ENCODE measurements at regions not wholly inside any gene's neighbourhood (a gene's known extent, or its start where the extent isn't known, plus 50 kb on each side); places are given as distances from the start of the nearest gene placed in this dataset.

- Mint-ChIP-seq H3K27me3 (peaks cover 2% of the 10 kb centered on the region), H3K4me3 (no peak overlapping the region), H3K4me1 (no peaks in the 10 kb centered on the region), H3K36me3 (no peaks in the 10 kb centered on the region), H3K27ac (no peak overlapping the region), H3K9me3 (no peaks in the 10 kb centered on the region)
These were observed 91.5 kb downstream of the RIN2 start for GRCh38 chr20:19849341-19850197.

- Mint-ChIP-seq H3K27me3 (peaks cover 2% of the 10 kb centered on the region), H3K4me1 (no peaks in the 10 kb centered on the region), H3K27ac (no peak overlapping the region), H3K9me3 (no peaks in the 10 kb centered on the region), H3K4me3 (no peak overlapping the region), H3K36me3 (no peaks in the 10 kb centered on the region)
These were observed 92.1 kb downstream of the RIN2 start for GRCh38 chr20:19850198-19850533.

DNA sequence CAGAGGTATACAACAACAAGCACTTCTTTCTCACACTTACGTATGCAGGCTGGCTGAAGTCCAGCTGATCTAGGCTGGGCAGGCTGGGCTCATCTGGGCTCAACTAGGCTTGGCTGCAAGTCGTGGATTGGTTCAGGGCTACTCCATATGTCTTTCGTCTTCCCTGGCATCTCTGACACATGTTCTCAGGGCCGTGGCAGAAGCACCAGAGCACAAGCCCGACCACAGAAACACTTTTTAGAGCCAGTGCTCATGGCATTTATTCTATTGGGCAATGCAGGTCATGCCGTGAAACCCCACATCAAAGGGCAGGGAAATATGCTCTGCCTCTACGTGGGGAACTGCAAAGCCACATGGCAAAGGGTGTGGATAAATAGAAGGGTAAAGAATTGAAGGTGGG is 93.8 kb downstream of the RIN2 start:
- Mint-ChIP-seq H3K4me3 (no peak overlapping the region), H3K27me3 (peaks cover 2% of the 10 kb centered on the region), H3K4me1 (no peaks in the 10 kb centered on the region), H3K9me3 (no peaks in the 10 kb centered on the region), H3K36me3 (no peaks in the 10 kb centered on the region), H3K27ac (no peak overlapping the region)

DNA sequence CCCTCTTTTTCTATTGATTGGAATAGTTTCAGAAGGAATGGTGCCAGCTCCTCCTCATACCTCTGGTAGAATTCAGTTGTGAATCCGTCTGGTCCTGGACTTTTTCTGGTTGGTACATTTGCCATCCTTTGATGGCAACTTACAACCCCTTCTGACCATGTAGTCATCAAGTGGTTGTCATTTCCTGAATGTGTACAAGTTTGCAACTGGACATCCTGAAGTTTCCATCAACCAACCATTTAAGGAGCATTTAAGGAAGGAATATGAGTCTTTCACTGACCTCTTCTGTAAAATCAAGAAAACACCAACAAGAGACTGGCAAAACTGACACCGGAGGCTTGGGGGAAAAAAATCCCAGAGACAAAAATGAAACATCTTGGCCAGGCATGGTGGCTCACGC is 97.4 kb downstream of the RIN2 start:
- peaks cover 4% of the 10 kb centered on the region for H3K9me3 Mint-ChIP-seq
- no peaks in the 10 kb centered on the region for H3K36me3 Mint-ChIP-seq
- no peaks in the 10 kb centered on the region for H3K4me1 Mint-ChIP-seq
- no peak overlapping the region for H3K4me3 Mint-ChIP-seq
- peaks cover 2% of the 10 kb centered on the region for H3K27me3 Mint-ChIP-seq
- no peak overlapping the region for H3K27ac Mint-ChIP-seq

GRCh38 chr20:19858466-19859371 is 100.7 kb downstream of the RIN2 start:
- H3K4me1 Mint-ChIP-seq, result no peaks in the 10 kb centered on the region
- H3K27ac Mint-ChIP-seq, result no peak overlapping the region
- H3K9me3 Mint-ChIP-seq, result peaks cover 8% of the 10 kb centered on the region
- H3K27me3 Mint-ChIP-seq, result peaks cover 3% of the 10 kb centered on the region
- H3K36me3 Mint-ChIP-seq, result no peaks in the 10 kb centered on the region
- no peak overlapping the region for H3K4me3 Mint-ChIP-seq

- Mint-ChIP-seq H3K4me1 (no peaks in the 10 kb centered on the region), H3K9me3 (peaks cover 8% of the 10 kb centered on the region), H3K27ac (no peak overlapping the region), H3K27me3 (peaks cover 3% of the 10 kb centered on the region), H3K4me3 (no peak overlapping the region), H3K36me3 (no peaks in the 10 kb centered on the region)
These were observed 101.4 kb downstream of the RIN2 start for GRCh38 chr20:19859444-19859843.

DNA sequence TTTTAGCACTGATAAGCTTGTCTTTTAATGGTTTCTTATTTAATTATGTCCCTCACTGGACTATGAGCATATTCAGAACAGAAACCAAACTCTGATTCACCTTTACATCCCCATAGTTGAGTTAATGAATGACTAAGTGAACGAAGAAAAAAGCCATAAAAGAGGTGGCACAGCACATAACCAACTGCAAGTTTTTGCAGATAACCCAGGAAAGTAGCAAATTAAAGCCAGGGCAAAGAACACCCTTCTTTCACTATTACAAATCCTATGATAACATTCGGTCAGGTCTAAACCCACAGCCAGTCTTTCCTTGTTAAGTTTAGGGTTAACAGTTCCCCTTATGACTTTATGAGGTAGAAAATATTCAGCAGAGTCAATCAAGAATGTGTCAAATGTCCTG is 102.7 kb downstream of the RIN2 start:
- Mint-ChIP-seq H3K4me3 (no peak overlapping the region), H3K9me3 (peaks cover 8% of the 10 kb centered on the region), H3K27me3 (peaks cover 3% of the 10 kb centered on the region), H3K4me1 (no peaks in the 10 kb centered on the region), H3K27ac (no peak overlapping the region), H3K36me3 (no peaks in the 10 kb centered on the region)

GRCh38 chr20:19861147-19861759 is 103.2 kb downstream of the RIN2 start:
- Mint-ChIP-seq H3K27me3 (peaks cover 3% of the 10 kb centered on the region), H3K4me3 (no peak overlapping the region), H3K27ac (no peak overlapping the region), H3K36me3 (no peaks in the 10 kb centered on the region), H3K9me3 (peaks cover 8% of the 10 kb centered on the region), H3K4me1 (no peaks in the 10 kb centered on the region)

DNA sequence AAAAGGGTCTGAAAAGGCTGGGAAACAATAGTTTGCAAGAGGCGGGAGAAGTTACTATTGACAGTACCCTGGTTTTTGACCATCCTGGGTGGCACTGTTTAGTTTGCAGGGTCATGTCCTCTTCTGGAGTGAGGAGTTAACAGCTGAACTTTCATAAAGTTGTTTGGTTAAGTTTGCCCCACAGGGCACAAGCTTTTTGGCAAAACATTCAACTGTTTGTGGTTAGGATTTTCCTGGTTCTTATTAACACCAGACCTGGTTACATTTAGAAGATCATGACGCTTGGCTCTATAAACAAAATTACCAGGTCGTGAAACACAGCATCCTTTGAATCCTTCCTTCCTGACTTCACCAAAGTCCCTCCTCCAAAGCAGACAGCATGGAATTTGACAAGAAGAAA is 106.1 kb downstream of the RIN2 start:
- no peaks in the 10 kb centered on the region for H3K36me3 Mint-ChIP-seq
- no peak overlapping the region for H3K27ac Mint-ChIP-seq
- H3K9me3 Mint-ChIP-seq, result peaks cover 4% of the 10 kb centered on the region
- no peaks in the 10 kb centered on the region for H3K4me1 Mint-ChIP-seq
- H3K27me3 Mint-ChIP-seq, result peaks cover 1% of the 10 kb centered on the region
- no peak overlapping the region for H3K4me3 Mint-ChIP-seq

- Mint-ChIP-seq H3K4me3 (no peak overlapping the region), H3K4me1 (no peaks in the 10 kb centered on the region), H3K36me3 (no peaks in the 10 kb centered on the region), H3K9me3 (peaks cover 4% of the 10 kb centered on the region), H3K27ac (no peak overlapping the region), H3K27me3 (peaks cover 1% of the 10 kb centered on the region)
These were observed 108.0 kb downstream of the RIN2 start for GRCh38 chr20:19866070-19866469.

- no peaks in the 10 kb centered on the region for H3K36me3 Mint-ChIP-seq
- H3K9me3 Mint-ChIP-seq, result peaks cover 4% of the 10 kb centered on the region
- H3K4me3 Mint-ChIP-seq, result no peak overlapping the region
- H3K27me3 Mint-ChIP-seq, result no peaks in the 10 kb centered on the region
- no peaks in the 10 kb centered on the region for H3K4me1 Mint-ChIP-seq
- no peak overlapping the region for H3K27ac Mint-ChIP-seq
These were observed 109.0 kb downstream of the RIN2 start for GRCh38 chr20:19867074-19867473.

- Mint-ChIP-seq H3K4me1 (no peaks in the 10 kb centered on the region), H3K36me3 (no peaks in the 10 kb centered on the region), H3K9me3 (peaks cover 4% of the 10 kb centered on the region), H3K27ac (no peak overlapping the region), H3K27me3 (no peaks in the 10 kb centered on the region), H3K4me3 (no peak overlapping the region)
These were observed 109.9 kb downstream of the RIN2 start for GRCh38 chr20:19867940-19868371.

DNA sequence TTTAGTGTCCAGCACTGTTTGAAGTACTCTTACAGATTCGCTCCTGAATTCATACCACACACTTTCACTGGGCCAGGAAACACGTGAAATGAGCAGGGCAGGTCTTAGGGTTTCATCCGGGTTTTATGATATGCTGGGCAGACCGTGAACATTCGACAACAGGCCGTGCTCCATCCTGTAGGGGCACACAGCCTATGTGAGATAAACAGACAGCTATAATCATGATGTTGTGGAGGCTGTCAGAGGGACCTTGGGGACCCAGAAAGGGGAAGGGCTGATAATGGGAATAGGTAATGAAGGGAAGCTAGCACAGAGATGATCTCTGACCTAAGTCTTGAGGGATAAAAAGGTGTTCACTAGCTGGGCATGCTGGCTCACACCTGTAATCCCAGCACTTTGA is 110.4 kb downstream of the RIN2 start:
- Mint-ChIP-seq H3K4me3 (no peak overlapping the region), H3K27me3 (no peaks in the 10 kb centered on the region), H3K27ac (no peak overlapping the region), H3K4me1 (no peaks in the 10 kb centered on the region), H3K36me3 (no peaks in the 10 kb centered on the region), H3K9me3 (no peaks in the 10 kb centered on the region)

DNA sequence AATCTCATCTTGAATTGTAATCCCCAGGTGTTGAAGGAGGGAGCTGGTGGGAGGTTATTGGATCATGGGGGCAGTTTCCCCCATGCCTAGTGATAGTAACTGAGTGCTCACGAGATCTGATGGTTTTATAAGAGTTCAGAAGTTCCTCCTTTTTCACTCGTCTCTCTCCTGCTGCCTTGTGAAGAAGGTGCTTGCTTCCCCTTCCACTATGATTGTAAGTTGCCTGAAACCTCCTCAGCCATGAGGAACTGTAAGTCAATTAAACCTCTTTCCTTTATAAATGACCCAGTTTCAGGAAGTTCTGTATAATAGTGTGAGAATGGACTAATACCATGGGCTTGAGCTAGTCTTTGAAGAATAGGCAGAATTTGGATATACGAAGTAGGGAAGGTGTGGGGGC is 113.9 kb downstream of the RIN2 start:
- H3K4me3 Mint-ChIP-seq, result no peak overlapping the region
- H3K4me1 Mint-ChIP-seq, result no peaks in the 10 kb centered on the region
- H3K27ac Mint-ChIP-seq, result no peak overlapping the region

DNA sequence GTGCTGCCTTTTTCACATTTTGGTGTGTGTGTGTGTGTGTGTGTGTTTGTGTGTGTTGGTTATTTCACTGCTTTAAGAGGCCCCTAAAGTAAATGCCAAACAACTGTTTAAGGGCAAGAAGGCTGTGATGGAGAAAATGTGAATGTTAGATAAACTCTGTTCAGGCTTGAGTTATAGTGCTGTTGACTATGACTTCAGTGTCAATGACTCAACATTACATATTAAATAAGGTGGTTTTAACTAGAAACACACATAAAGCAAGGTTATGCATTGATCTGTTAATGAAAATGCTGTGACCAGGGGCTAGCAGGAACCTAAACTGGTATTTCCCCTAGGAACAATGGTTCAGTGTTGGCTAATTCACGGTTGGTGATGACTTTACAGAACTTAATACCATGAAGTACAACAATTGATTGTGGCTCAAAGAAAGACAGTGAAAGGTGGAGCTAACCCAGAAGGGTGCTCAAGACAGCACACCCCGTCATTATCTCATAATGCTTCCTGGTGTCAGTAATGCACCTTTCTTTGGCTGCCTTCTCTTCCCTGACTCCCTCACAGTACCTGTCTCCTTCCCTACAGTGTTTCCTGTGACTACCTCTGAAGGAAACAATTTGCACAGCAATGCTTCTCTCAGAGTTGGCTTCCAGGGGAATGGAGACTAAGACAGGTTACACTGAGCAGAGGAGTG is 116.1 kb downstream of the RIN2 start:
- Mint-ChIP-seq H3K27ac (no peak overlapping the region), H3K4me3 (no peak overlapping the region), H3K36me3 (no peaks in the 10 kb centered on the region), H3K9me3 (no peaks in the 10 kb centered on the region), H3K4me1 (no peaks in the 10 kb centered on the region), H3K27me3 (no peaks in the 10 kb centered on the region)

More for the DNA sequence above, 113.9 kb downstream of the RIN2 start:
- Mint-ChIP-seq H3K27me3 (no peaks in the 10 kb centered on the region), H3K9me3 (no peaks in the 10 kb centered on the region), H3K36me3 (no peaks in the 10 kb centered on the region)

All from activated naive CD4-positive, alpha-beta T cell treated with anti-CD3 and anti-CD28 coated beads, Interleukin-2, amount 50 U/mL, for 24 hours (primary cell).